ENCODE measurements at regions not wholly inside any gene's neighbourhood (a gene's known extent, or its start where the extent isn't known, plus 50 kb on each side); places are given as distances from the start of the nearest gene placed in this dataset.

GRCh38 chr14:82411298-82411697 is 877.6 kb upstream of the SEL1L start:
- DNase-seq (ENCODE audit: low spot score) (no peak), ATAC-seq (peak; percentile 61)
- no peaks in the 10 kb centered on the region for H3K36me3 Mint-ChIP-seq

GRCh38 chr14:82412545-82412944 is 878.9 kb upstream of the SEL1L start:
- no peaks in the 10 kb centered on the region for H3K9me3 Mint-ChIP-seq
- CTCF ChIA-PET = no interaction called here
- TF ChIP-seq ATF6 (CRISPR knock-in tag; IDR thresholded peaks at IDR 0.05) (no peak), SP1 (CRISPR knock-in tag; conservative IDR thresholded peaks at IDR 0.05) (no peak), NFYB (CRISPR knock-in tag; conservative IDR thresholded peaks at IDR 0.05; ENCODE audit: low read depth) (no peak), SOX15 (CRISPR knock-in tag; IDR thresholded peaks at IDR 0.05) (no peak), HMGXB4 (CRISPR knock-in tag; IDR thresholded peaks at IDR 0.05) (no peak), STAT6 (CRISPR knock-in tag; conservative IDR thresholded peaks at IDR 0.05; ENCODE audit: low read depth) (no peak), PRRX2 (CRISPR knock-in tag; IDR thresholded peaks at IDR 0.05) (no peak), KAT7 (CRISPR knock-in tag; IDR thresholded peaks at IDR 0.05; ENCODE audit: borderline replicate concordance) (no peak), CDX4 (CRISPR knock-in tag; IDR thresholded peaks at IDR 0.05; ENCODE audit: borderline replicate concordance) (no peak), ZNF121 (CRISPR knock-in tag; IDR thresholded peaks at IDR 0.05) (no peak), ZNF423 (CRISPR knock-in tag; IDR thresholded peaks at IDR 0.05) (no peak), TEAD4 (CRISPR knock-in tag; IDR thresholded peaks at IDR 0.05) (no peak), E2F4 (CRISPR knock-in tag; IDR thresholded peaks at IDR 0.05; ENCODE audit: borderline replicate concordance, low read depth) (no peak)

More at GRCh38 chr14:82411298-82411697, 877.6 kb upstream of the SEL1L start:
- POLR2A ChIA-PET = no interaction called here
- no peaks in the 10 kb centered on the region; the same call in 1 of the 2 replicates for H3K27me3 Mint-ChIP-seq (ENCODE audit: low read depth)
- H3K4me3 Mint-ChIP-seq = no peak overlapping the region
- H3K27ac Mint-ChIP-seq = no peak overlapping the region
- no peak for TF ChIP-seq ZNF671 (CRISPR knock-in tag; IDR thresholded peaks at IDR 0.05)
- TF ChIP-seq ZBTB21 (CRISPR knock-in tag; IDR thresholded peaks at IDR 0.05; ENCODE audit: borderline replicate concordance) = no peak
- no peak for TF ChIP-seq RELA (CRISPR knock-in tag; IDR thresholded peaks at IDR 0.05; ENCODE audit: borderline replicate concordance)
- TF ChIP-seq PREB (CRISPR knock-in tag; IDR thresholded peaks at IDR 0.05; ENCODE audit: borderline replicate concordance) = no peak
- TF ChIP-seq ZNF423 (CRISPR knock-in tag; IDR thresholded peaks at IDR 0.05) = no peak
- no peak for TF ChIP-seq MLX (CRISPR knock-in tag; IDR thresholded peaks at IDR 0.05)
- TF ChIP-seq SMAD4 (CRISPR knock-in tag; IDR thresholded peaks at IDR 0.05) = no peak
- TF ChIP-seq E2F4 (CRISPR knock-in tag; IDR thresholded peaks at IDR 0.05; ENCODE audit: borderline replicate concordance, low read depth) = no peak
- TF ChIP-seq GTF2I (CRISPR knock-in tag; conservative IDR thresholded peaks at IDR 0.05) = no peak
- no peak for TF ChIP-seq ZNF138 (CRISPR knock-in tag; conservative IDR thresholded peaks at IDR 0.05)
- H3K9me3 Mint-ChIP-seq = no peaks in the 10 kb centered on the region
- CTCF ChIA-PET = interaction anchor here (0.8 kb wide), 1 partner anchor 419 kb away, joined by 3 read pairs; no protein-coding TSS in a partner anchor
- peaks cover 16% of the 10 kb centered on the region for H3K4me1 Mint-ChIP-seq

More at GRCh38 chr14:82412545-82412944, 878.9 kb upstream of the SEL1L start:
- Mint-ChIP-seq H3K4me1 (peaks cover 16% of the 10 kb centered on the region), H3K27me3 (ENCODE audit: low read depth) (no peaks in the 10 kb centered on the region; the same call in 1 of the 2 replicates), H3K27ac (no peak overlapping the region), H3K4me3 (no peak overlapping the region), H3K36me3 (no peaks in the 10 kb centered on the region)
- POLR2A ChIA-PET = no interaction called here
- ATAC-seq (no peak), DNase-seq (ENCODE audit: low spot score) (no peak)

Measured in WTC11 (cell line).